Stimulated activated CD4-positive, alpha-beta T cell treated with anti-CD3 and anti-CD28 coated beads, Interleukin-2, amount 100 ng/mL, for 24 hours (primary cell): ENCODE measurements at regions not wholly inside any gene's neighbourhood (a gene's known extent, or its start where the extent isn't known, plus 50 kb on each side); places are given as distances from the start of the nearest gene placed in this dataset.
"Not testable (repeated sequence)": the region's sequence is repeated elsewhere in the genome, so short reads cannot be mapped to it uniquely, and the experiment has no call there.

Source experiments
- DNase-seq, 2 donors: peaks; one replicate each; pipeline ENCODE4 v3.0.0-alpha.2; 2020

DNA sequence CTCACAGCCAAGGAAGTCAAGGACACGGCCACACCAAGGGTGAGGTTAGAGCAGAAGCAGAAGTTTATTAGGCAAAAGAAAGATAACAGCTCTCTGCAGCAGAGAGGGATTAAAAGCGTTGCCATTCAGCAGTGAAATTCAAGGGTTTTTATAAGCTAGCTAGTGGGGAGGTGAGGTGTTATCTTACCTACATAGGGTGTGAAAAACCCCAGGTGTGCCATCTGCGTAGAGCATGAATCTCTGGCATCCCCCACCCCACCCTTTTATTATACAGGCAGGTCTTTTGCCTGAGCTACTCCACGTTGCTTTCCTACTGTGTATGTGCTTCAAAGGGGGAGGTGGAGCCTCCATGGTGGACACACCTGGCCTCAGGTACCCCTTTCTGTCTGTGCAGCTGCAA lies 135.4 kb downstream of the ARHGAP11B start:
- not testable (repeated sequence) for DNase-seq

DNA sequence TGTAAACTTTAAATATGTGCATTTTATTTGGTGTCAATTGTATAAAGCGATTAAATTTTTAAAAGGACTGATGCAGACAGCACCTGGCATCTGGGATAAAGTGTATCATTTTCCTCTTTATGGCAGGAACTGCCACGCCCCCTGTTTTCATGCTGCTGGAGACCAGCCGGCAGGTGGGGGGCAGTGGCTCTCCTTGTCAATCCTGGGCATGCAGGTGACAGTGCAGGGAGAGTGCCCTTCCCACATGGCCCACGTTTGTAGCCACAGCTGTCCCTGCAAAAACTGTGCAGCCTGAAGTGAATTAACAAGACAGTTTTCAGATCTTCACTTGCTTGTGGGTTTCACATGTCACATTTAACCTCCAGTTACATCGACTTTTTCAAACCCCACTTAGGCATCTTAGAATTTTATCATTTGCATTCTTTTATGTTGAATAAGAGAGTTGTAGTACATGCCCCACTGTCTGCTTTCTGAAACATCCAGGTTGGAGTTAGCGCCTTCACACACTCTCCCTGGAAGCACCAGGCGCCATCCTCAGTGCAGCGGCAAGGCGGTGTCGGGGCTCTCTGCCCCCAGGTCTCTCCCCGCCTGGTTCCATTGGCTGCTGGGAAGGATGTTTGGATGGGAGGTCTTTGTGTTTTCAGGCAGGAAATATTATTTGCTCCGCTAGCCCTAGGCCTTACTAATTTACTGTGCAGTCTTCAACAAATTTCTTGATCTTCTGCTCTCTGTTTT lies 134.2 kb upstream of the FAN1 start:
- not testable (repeated sequence) for DNase-seq

DNA sequence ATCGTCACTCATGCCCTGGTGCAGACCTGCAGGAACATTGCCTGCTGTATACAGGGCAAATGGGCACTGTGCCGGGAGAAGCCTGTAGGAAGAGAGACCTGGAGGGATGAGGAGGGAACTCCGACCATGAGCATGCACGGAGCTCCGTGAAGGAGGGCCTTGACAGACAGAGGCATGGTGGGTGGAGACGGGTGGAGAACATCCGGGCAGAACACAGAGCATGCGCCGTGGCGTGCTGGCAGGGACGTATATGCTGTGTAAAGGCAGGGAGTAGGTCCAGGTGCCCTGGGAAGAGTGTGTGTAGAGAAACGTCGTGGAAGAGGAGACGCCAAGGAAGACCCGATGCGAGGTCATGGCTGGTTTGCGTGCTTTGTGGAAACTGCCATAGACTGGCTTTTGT lies 133.0 kb upstream of the FAN1 start:
- DNase-seq, result no peak

DNA sequence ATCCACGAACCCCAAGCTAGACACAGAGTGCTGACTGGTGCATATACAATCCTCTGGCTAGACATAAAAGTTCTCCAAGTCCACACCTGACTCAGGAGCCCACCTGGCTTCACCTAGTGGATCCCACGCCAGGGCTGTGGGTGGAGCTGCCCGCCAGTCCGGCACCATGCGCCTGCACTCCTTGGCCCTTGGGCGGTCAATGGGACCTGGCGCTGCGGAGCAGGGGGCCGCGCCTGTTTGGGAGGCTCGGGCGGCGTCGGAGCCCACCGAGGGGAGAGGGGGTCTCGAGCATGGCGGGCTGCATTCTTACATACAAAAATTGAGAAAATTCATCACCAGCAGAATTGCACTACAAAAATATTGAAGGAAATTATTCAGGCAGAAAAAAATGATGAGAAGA lies 120.7 kb upstream of the FAN1 start:
- no peak for DNase-seq

DNA sequence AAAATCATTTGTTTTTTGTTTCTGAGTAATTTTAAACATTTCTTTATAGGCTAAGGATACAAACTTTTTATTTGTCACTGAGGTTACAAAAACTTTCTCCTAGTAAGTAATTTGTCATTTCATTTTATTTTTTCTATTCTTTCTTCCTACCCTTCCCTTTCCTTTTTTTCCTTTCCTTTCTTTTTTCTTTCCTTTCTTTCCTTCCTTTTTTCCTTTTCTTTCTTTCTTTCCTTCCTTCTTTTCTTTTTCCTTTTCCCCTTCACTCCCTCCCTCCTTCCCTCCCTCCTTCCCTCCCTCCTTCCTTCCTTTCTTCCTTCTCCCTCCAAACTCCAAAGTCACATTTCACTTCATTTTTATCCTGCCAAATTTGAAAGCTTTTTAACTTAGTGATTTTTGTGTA lies 115.1 kb upstream of the FAN1 start:
- no peak for DNase-seq

DNA sequence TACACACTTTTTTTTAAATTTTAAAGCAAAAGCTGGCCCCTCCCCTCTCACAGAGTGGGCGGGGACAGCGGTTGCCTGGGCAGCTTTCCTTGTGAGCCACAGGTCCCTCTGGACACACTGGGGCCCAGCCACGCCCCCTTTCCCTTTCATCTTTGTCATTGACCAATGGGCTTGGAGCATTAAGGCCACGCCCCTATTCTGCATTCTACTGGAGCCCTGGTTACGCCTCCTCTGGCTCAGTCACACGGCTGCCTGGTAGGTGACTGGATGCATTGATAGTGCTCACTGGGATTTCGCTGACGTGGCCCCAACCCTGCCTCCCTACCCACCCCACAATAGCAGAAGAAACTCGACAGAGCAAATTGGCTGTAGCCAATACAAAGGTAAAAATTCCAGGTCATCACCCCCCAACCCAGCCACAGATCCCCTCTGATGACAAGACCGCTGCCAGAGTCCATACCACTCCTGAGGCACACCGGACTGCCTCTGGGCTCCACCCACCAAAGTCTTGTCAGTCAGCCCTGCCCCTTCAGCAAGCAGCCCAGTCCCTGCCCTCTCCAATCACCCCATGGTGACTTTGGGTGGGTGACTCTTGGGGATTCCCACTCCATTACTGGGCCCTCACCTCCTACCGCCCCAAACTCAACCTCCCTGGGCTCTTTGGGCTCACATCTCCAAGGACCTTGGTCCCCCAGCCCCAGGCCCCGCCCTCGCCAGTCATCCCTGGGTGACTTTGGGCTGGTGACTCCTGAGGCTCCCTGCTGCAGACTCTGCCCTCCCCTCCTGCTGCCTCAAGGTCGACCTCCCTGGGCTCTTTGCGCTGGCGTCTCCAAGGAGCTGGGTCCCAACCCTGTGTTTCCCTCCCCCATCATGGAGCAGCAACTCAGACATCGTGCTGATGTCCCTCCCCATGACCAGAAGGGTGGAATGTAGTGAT lies 112.2 kb upstream of the FAN1 start:
- peak in 1 of 2 donors; percentile 8 for DNase-seq

DNA sequence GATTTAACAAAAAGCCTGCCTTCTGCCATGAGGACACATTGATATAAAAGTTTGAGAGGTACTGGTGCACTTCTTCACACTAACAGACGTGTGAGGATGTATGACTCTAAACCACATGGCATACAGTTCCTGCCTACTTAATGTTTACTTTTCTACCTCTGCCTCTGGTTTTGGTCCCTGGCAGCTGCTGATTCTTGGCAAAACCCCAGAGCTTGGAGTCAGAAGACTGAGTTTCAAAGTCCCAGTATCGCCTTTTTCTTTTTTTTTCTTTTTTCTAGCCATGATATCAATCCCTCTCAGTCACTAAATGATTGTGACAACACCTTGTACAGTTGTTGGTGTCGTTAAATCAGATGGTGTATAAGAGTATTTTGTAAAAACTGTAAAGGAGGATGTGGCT lies 110.9 kb upstream of the FAN1 start:
- not testable (repeated sequence) for DNase-seq

DNA sequence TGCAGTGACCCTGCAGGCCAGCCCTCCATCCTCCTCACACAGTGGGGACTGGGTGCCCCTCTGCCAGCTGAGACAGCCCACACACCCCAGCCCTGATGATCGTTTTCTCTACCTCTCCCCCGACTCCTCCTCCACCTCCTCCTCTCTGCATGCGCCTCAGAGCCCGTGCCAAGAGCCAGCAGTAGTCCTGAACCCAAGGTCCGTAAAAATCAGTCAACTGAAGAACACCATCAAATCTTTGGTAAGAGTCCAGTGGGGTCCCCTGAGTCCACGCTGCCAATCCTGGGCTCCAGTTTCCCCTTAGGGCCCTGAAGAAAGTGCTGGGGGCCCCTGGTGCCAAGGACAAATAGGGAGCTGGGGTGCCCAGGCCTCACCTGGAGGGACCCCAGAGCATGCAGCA lies 109.3 kb upstream of the FAN1 start:
- no peak for DNase-seq

DNA sequence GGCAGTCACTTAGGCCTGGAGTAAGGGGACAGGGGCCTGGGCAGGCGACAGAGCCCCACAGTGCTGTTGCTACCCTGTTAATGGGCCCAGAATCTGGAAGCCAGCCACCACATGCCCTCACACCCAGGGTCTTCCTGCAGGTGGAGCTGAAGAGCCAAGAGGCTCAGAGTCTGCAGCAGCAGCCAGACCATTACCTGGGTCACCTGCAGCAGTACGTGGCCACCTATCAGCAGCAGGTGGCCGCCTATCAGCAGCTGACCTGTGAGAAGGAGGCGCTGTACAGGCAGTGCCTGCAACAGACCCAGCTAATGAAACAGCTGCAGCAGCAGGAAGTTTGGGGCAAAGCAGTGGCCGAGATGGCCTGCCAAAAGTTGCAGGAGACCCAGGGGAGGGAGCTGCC lies 104.2 kb upstream of the FAN1 start:
- DNase-seq, result peak in 1 of 2 donors; percentile 6

DNA sequence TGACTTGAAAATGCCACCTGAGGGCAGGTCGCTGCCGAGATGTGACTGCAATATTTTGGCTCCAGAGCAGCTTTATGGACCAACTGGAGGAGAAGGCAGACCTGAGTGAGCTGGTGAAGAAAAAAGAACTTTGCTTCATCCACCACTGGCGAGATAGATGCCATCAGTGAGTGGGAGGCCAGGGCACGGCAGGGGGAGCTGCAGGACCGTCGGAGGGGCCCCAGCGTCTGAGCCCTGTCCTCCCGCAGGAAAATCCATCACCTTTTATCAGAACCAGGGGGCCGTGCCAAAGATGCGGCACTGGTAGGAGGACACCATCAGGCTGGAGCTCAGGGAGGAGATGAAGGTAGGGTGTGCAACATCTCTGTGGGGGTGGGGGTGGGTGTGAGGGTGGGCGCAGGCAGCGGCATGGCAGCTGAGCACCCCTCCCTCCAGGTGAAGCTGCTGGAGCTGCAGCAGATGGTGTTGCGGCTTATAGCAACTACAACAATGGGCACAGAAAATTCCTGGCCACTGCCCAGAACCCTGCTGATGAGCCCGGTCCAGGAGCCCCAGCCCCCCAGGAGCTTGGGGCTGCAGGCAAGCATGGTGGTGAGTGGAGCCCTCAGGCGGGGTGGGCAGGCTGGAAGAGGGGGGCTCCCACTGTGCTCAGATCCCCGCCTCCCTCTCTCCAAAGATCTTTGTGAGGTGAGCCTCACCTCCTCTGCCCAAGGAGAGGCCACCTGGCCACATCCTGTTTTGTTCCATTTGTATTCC lies 102.4 kb upstream of the FAN1 start:
- not testable (repeated sequence) for DNase-seq

DNA sequence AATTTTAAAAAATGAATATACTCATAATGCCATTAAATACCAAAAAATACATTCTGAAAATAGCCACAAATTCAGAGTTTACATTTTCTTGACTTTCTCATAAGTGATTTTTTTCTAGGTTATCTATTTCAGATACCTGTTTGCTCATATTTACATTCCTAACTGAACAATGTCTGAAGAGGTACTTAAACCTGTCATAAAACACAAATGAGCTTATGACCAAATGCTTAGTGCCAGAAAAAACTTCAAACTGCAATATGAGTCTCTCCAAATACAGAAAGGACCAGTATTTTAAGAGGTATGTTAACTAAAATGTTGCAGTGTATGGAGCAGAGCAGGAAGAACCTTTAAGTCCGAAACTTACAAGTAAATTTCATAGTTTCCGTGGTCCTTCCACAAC lies 101.7 kb upstream of the FAN1 start:
- not testable (repeated sequence) for DNase-seq

DNA sequence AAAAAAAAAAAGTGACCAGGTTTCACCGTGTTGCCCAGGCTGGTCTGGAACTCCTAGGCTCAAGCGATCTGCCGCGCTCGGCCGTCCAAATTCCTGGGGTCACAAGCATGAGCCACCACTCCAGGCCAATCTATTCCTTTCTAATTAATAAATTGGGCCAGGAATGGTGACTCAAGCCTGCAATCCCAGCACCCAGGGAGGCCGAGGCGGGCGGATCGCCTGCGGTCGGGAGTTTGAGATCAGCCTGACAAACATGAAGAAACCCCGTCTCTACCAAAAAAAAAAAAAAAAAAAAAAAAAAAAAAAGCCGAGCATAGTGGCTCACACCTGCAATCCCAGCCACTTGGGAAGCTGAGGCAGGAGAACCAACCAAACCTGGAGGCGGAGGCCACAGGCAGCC lies 100.0 kb upstream of the FAN1 start:
- not testable (repeated sequence) for DNase-seq

DNA sequence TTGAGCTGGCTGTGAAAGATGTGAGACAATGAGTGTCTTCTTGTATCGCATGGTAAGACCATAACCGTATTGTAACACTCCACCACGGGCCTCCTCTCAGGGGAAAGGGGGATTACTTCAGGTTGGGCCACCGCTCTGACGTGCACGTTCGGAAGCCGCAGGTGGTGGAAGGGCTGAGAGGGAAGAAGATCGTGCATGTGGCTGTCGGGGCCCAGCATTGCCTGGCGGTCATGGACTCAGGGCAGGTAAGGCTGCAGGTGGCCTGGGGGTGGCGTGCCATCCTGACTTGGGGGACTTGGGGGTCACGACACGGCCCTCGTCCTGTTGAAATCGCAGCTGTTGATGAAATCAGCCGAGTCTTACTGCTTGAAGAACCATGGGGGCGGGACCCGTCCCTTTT lies 87.3 kb upstream of the FAN1 start:
- no peak for DNase-seq

DNA sequence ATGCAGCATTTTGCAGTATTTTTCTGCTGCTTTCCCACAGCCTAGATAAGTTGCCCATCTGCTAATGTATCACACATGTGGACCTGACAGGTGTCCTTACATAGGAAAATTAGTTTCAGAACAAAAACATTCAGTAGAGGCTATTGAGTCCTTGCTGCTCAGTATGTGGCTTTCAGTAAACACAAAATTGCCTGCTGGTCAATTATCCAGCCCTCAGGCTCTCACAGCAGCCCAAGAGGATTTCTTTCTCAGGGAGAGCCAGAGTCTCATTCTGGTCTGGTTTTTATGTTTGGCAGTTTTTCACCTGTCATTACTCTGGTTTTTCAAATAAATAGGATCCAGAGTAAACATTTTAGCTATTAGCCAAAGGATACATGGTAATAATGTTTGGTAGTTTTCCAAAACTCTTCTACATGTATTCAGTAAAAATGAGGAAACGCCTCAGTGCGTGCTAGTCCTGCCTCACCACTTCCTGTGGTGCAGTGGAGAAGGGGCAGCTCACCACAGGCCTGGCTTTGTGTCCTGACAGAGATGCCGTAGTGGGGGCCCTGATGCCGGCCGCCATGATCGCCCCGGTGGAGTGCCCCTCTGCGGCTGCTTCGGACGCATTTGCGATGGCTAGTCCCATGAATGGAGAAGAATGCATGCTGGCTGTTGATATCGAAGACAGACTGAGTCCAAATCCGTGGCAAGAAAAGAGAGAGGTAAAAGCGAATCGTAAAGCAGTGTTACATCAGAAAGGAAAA lies 80.5 kb upstream of the FAN1 start:
- DNase-seq, result peak; percentile 44 to 54

DNA sequence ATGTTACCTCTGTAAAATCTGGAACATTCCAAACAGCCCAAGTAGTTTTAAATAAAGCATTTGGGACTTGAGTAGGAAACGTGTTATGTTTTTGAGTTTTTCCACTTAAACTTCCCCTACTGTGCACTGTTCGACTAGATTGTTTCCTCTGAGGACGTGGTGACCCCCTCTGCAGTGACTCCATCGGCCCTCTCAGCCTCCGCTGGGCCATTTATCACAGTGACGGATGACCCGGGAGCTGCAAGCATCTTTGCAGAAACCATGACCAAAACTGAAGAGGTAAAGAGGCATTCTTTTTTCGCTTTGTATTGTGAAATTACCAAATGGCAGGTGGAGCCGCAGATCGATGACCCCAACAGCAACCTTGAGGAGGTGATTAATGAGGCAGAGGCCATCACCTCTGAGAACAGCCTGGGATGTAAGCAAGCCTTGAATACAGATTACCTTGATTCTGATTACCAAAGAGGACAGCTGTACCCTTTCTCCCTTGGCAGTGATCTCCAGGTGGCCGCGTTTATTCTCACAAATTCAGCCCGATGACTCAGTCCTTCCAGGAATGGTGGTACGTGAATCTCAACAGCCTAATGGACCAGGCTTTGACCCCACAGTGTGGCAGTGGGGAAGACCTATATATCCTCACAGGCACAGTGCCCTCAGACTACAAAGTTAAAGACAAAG lies 79.1 kb upstream of the FAN1 start:
- DNase-seq, result no peak

DNA sequence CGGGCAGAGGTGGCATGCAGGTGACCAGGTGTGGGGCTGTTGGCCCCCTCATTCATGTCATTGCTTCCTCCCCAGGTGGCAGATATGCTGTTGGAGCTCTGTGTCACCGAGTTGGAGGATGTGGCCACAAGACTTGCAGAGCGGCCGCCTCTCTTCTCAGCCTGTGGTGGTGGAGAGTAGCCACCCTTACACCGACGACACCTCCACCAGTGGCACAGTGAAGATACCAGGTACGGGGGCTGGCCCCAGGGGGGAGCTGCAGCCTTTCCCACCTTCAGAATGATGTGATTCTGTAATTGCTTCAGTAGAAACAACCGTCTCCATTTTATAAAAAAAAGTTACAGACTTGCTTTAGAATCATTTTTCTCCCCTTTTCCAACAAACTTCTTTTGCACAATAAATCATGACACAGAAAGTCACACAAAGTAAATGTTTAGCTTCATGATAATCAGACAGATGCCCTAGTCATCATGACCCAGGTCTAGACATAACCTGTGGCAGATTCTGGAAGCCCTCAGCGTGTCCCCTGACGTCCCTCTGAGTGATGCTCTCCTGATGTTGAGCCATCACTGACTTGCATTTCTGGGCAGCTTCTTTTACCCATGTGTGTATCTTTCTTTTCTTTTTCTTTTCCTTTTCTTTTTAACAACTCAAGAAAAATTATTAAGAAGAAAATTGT lies 76.0 kb upstream of the FAN1 start:
- DNase-seq, result no peak

DNA sequence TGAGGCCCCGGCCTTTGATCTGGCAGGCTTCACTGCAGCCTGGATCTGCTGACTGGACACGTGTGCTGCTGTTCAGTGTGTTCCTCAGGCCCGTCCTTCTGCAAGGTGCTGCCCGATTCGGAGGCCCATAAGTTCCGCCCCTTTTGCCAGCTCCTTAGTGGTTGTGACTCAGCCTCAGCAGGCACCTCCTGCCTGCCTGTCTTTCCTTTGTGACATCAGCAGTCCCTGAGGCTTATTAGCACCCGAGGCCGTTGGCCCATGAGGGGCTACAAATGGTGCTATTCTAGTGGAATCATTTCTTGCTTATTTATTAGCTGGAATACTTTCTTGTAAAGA lies 75.4 kb upstream of the FAN1 start:
- not testable (repeated sequence) for DNase-seq

DNA sequence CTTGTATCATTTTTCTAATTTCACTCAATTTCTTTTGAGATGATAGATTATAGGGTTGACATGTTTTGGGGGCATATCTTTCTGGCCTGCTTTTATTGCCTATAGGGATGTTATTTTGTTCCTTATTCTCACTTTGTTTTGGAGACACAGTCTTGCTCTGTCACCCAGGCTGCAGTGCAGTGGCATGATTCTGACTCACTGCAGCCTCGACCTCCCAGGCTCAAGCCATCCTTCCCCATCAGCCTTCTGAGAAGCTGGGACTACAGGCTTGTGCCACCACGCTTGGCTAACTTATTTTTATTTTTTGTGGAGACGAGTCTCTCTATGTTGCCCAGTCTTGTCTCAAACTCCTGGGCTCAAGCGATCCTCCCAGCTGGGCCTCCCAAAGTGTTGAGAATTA lies 72.8 kb upstream of the FAN1 start:
- no peak for DNase-seq

DNA sequence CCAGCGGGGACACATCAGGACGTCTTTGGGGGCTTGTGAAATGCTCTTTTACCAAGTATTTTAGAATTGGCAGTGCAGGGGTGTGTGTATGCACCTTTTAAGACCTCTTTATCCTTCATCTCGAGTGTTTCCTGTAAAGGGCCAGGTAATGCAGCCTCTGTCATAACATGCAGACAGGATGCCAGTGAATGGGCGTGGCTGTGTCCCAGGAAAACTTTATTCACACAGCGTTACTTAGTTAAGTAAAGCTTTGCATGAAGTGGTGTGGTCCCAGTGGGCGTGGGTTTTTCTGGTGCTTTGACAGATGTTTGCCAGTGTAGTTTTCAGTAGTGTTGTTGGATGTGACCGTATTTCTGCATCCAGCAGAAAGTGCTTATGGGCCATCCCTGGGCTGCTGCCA lies 70.3 kb upstream of the FAN1 start:
- DNase-seq, result not testable (repeated sequence)

DNA sequence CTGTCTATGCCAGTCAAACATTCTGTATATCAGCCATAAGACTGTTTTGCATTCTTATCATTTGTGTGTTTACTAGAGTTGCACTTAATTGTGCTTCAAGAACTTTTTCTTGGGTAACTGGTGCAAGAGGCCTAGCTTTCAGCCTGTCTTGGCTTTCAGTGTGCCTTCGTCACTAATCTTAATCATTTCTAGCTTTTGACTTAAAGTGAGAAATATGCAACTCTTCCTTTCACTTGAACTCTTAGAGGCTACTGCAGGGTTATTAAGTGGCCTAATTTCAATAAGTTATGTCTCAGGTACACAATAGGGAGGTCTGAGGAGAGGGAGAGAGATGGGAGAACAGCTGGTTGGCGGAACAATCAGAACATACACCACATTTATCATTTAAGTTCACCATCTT lies 62.1 kb upstream of the FAN1 start:
- DNase-seq, result not testable (repeated sequence)

DNA sequence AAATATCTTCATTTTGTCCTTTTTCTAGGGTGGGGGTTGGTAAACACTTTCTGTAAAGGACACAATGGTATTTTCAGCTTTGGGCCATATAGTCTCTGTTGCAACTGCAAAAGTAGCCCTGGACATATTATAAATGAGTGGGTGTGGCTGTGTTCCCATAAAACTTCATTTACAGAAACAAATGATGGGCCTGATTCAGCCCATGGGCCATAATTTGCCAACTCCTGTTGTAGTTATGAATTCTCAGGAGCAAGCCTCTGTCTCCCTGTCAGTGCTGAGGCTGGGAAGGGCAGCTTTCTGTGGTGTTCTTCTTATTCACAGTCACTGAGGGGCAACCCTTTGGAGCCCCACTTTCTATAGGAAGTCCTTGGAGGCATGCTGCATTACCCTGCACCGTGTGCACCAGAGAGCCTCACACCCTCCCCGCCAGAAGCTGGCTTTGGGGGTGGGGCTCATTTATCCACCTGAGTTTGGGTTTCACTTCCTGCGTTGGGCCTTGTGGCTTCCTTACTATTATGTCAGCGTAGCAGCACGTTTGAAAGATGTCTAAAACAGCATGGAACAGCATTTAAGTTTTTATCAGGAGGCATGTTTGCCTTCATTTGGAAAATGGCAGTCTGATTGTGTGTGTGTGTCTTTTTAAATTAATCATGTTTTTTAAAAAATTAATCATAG lies 60.8 kb upstream of the FAN1 start:
- DNase-seq, result peak; percentile 20 to 26
